ENCODE measurements at regions not wholly inside any gene's neighbourhood (a gene's known extent, or its start where the extent isn't known, plus 50 kb on each side); places are given as distances from the start of the nearest gene placed in this dataset.

DNA sequence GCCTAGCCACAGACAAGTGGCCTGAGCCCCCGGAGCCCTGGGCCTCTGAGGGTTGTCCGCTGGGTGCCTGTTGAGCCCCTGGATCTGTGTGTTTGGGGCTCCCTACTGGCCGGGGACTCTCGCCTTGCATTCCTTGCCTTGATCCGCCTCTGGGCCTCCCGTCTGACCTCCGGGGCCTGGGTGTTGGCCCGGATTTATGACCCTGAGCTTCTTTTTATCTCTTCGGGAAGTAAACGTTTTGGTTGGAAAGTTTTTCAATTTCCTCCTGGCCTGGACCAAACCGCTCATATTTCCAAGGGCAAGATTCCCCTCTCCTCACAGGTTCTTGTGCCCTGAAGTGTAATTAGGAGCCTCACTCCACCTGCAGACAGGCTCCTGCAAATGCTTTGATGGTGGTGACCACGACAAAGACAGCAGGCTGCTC is 69.3 kb upstream of the EGFLAM start:
- TF ChIP-seq ZFX (IDR thresholded peaks at IDR 0.05; ENCODE audit: borderline replicate concordance) = no peak
- TF ChIP-seq, protein P1, sequence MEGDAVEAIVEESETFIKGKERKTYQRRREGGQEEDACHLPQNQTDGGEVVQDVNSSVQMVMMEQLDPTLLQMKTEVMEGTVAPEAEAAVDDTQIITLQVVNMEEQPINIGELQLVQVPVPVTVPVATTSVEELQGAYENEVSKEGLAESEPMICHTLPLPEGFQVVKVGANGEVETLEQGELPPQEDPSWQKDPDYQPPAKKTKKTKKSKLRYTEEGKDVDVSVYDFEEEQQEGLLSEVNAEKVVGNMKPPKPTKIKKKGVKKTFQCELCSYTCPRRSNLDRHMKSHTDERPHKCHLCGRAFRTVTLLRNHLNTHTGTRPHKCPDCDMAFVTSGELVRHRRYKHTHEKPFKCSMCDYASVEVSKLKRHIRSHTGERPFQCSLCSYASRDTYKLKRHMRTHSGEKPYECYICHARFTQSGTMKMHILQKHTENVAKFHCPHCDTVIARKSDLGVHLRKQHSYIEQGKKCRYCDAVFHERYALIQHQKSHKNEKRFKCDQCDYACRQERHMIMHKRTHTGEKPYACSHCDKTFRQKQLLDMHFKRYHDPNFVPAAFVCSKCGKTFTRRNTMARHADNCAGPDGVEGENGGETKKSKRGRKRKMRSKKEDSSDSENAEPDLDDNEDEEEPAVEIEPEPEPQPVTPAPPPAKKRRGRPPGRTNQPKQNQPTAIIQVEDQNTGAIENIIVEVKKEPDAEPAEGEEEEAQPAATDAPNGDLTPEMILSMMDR (IDR thresholded peaks at IDR 0.05) = no peak
- no peak overlapping the region for H3K27ac ChIP-seq

DNA sequence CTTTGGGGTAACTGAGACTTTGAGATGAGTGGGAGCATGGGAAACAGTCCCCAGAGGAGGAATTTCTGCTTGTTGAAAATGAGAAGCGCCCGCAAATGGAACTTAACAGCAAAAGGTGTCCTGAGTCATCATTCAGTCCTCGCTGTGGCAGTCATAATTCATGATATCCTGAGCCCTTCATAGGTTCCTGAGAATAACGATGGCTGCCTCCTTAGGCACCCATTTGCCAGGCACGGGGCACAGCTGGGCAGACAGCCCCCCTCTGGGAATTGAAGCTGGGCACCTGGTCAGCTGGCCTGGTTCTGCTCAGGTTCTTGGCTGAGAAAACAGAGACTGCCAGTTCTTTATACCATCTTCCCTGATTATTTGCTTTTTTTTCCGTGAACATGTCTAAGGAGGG is 69.8 kb upstream of the EGFLAM start:
- TF ChIP-seq, protein P1 (IDR thresholded peaks at IDR 0.05) = no peak
- TF ChIP-seq ZFX (IDR thresholded peaks at IDR 0.05; ENCODE audit: borderline replicate concordance) = no peak
- no peak overlapping the region for H3K27ac ChIP-seq

DNA sequence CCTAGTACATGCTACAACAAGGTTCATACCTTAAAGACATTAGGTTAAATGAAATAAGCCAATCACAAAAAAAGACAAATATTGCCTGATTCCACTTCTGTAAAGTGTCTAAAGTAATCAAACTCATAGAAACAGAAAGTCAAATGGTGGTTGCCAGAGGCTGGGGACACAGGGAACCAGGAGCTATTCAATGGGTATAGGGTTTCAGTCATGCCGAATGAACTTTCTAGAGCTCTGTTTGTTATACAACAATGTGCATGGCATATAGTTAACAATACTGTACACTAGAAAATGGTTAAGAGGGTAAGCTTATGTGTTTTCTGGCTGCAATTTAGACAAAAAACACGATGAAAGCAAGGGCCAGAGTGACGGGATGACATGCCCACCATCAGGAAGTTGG is 70.8 kb upstream of the EGFLAM start:
- H3K27ac ChIP-seq = no peak overlapping the region
- TF ChIP-seq ZFX (IDR thresholded peaks at IDR 0.05; ENCODE audit: borderline replicate concordance) = no peak
- TF ChIP-seq, protein P1 (IDR thresholded peaks at IDR 0.05) = no peak

DNA sequence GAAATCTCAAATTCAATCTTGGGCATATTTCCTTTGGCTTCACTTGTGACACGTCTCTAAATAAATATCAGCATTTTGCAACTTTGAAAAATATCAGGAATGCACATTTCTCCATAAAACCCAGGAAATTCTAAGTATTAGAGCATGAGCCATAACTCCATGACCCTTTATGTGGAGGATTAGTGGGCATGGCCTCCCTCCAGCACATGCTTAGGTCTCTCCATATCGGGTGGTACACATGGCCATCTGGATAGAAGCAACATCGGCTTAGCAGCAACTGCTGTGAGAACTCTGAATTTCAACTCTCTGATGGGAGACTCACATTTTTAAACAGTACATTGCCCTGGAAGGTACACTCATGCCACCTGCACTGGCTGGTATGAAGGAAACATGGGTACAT is 73.7 kb upstream of the EGFLAM start:
- no peak overlapping the region for H3K27ac ChIP-seq
- TF ChIP-seq ZFX (IDR thresholded peaks at IDR 0.05; ENCODE audit: borderline replicate concordance) = no peak
- TF ChIP-seq, protein P1 (IDR thresholded peaks at IDR 0.05) = no peak

DNA sequence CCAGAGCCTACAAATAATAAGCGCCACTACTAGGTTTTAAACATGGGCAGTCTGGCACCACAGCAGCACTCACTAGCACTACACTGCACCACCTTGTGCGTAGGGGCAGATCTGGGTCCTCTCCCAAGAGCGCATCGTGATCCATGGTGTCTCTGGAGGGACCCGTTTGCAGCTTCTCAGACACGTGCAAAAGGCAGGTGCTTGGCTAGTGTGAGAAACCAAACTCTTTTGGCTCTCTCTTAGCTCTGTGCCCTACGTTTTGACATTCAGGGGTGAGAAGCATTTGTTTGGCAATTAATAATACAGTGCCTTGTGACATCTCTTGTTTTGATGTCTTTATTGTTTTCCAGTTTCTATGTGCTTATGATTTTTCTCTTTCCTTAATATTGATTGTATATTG is 75.4 kb upstream of the EGFLAM start:
- no peak for TF ChIP-seq ZFX (IDR thresholded peaks at IDR 0.05; ENCODE audit: borderline replicate concordance)
- TF ChIP-seq, protein P1 (IDR thresholded peaks at IDR 0.05) = no peak
- no peak overlapping the region for H3K27ac ChIP-seq

DNA sequence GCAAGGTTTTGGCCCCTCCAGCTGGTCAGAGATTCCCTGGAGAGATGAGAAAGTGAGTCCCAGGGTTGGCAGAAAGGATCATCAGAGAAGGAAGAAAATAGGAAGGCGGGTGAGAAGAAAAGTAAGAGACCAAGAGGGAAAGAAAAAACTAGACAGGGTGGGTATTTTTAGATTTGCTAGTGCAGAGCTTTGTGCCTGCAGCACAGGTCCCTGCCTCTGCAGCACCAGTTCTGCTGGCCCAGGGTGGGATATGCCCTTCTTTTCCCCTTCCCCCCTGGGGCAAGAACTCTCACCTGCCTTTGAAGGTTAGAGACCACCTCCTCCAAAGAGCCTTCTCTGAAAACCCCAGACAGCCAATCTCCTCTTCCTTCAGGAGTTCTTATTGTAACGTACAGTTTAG is 90.3 kb upstream of the EGFLAM start:
- H3K27ac ChIP-seq = no peak overlapping the region
- no peak for TF ChIP-seq ZFX (IDR thresholded peaks at IDR 0.05; ENCODE audit: borderline replicate concordance)
- TF ChIP-seq, protein P1 (IDR thresholded peaks at IDR 0.05) = no peak

DNA sequence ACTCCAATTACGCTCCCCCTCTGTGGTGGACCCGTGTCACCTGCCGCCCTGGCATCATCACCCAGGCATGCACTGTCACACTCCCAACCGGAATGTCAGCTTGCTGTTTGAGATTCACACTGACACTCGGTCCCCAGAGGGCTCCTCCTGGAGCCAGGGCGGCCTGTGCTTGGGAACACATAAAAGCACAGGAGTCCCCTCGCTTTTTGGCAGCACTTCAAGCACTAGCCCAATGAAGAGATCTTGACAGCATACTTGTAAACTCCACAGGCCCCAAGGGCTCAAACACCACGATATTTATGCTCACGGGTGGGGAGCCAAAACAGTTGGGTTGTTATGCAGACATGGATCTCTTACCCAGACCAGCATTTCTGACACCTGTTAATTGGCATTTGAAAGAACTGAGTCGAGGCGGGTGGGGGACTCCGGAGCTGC is 90.8 kb upstream of the EGFLAM start:
- TF ChIP-seq ZFX (IDR thresholded peaks at IDR 0.05; ENCODE audit: borderline replicate concordance) = no peak
- TF ChIP-seq, protein P1 (IDR thresholded peaks at IDR 0.05) = no peak
- H3K27ac ChIP-seq = no peak overlapping the region

All from 22Rv1 (cell line).